H1 (cell line): ENCODE measurements at regions not wholly inside any gene's neighbourhood (a gene's known extent, or its start where the extent isn't known, plus 50 kb on each side); places are given as distances from the start of the nearest gene placed in this dataset.

Experiments used
- CTCF ChIA-PET: fragments of 300-600 bp; sonication (Branson Sonifier 250); formaldehyde crosslinking; loops from one replicate; lab custom pipeline; 2021; ENCODE audit not compliant: partially characterized antibody; lab: Charles Lee
- POLR2A ChIA-PET: fragments of 300-600 bp; sonication (Branson Sonifier 250); formaldehyde crosslinking; loops from one replicate; lab custom pipeline; 2021; ENCODE audit warnings: inconsistent platforms; ENCODE audit not compliant: partially characterized antibody; lab: Charles Lee
- DNase-seq, 2 experiments: peaks; one replicate each; pipeline versions ENCODE4 v3.0.0 to v3.0.0-alpha.2; 2010 to 2022; ENCODE audit warnings: low spot score in 2 of 2, low read depth in 1 of 2, mixed read lengths in 1 of 2
- FAIRE-seq: peaks from 2 replicates; lab custom pipeline; 2011; peaks lifted over from hg19 to GRCh38; lab: Jason Lieb, UNC
- H2AFZ ChIP-seq: 2 replicates; pipeline ENCODE4 v1.8.1; 2012; ENCODE audit warnings: low read length, inconsistent platforms
- H2AK5ac ChIP-seq: 2 replicates; pipeline ENCODE4 v1.6.1; 2013; ENCODE audit warnings: low read depth, low read length
- H2BK120ac ChIP-seq: replicated peaks from 2 replicates; pipeline ENCODE3; 2013; ENCODE audit warnings: low read depth, low read length, inconsistent platforms
- H2BK12ac ChIP-seq: 2 replicates; pipeline ENCODE4 v1.6.1; 2013; ENCODE audit warnings: low read depth, low read length
- H2BK15ac ChIP-seq: 2 replicates; pipeline ENCODE4 v1.6.1; 2013; ENCODE audit warnings: low read length
- H2BK20ac ChIP-seq: 2 replicates; pipeline ENCODE4 v1.6.1; 2013; ENCODE audit warnings: low read length
- H2BK5ac ChIP-seq: 2 replicates; pipeline ENCODE4 v1.6.1; 2013; ENCODE audit warnings: low read depth, low read length
- H3K14ac ChIP-seq: 2 replicates; pipeline ENCODE4 v1.6.1; 2013; ENCODE audit warnings: inconsistent platforms; ENCODE audit not compliant: insufficient read length
- H3K18ac ChIP-seq: 2 replicates; pipeline ENCODE4 v1.6.1; 2013; ENCODE audit warnings: low read length; ENCODE audit errors: extremely low read depth
- H3K23ac ChIP-seq: 2 replicates; pipeline ENCODE4 v1.6.1; 2013; ENCODE audit warnings: inconsistent platforms; ENCODE audit not compliant: insufficient read length
- H3K23me2 ChIP-seq: 2 replicates; pipeline ENCODE4 v1.6.1; 2013; ENCODE audit warnings: low read depth, low read length
- H3K27ac ChIP-seq: 2 replicates; pipeline ENCODE4 v1.6.1; 2011; ENCODE audit warnings: low read depth, low read length, inconsistent platforms
- H3K27me3 ChIP-seq, 4 experiments: replicated peaks in 1 of 4; 1 replicate in 1 of 4; 2 replicates in 3 of 4; pipeline versions ENCODE4 v1.6.1 to v1.8.1; 2011 to 2013; ENCODE audit warnings: low read length in 3 of 4, mild to moderate bottlenecking in 3 of 4, inconsistent platforms in 2 of 4, mixed read lengths in 2 of 4, moderate library complexity in 1 of 4; ENCODE audit not compliant: control insufficient read depth in 3 of 4, insufficient read depth in 3 of 4; ENCODE audit errors: extremely low read depth in 1 of 4
- H3K36me3 ChIP-seq, 4 experiments: 2 replicates each; pipeline versions ENCODE4 v1.6.1 to v1.8.1; 2011 to 2013; ENCODE audit warnings: mild to moderate bottlenecking in 4 of 4, low read length in 3 of 4, moderate library complexity in 2 of 4, control low read depth in 1 of 4, inconsistent platforms in 1 of 4; ENCODE audit not compliant: insufficient read depth in 4 of 4, control insufficient read depth in 2 of 4
- H3K4ac ChIP-seq: replicated peaks from 2 replicates; pipeline ENCODE3; 2013; ENCODE audit warnings: low read length, low read depth, mixed read lengths, inconsistent platforms; ENCODE audit not compliant: insufficient read length
- H3K4me1 ChIP-seq, 4 experiments: replicated peaks in 1 of 4; 1 replicate in 1 of 4; 2 replicates in 3 of 4; pipeline versions ENCODE4 v1.6.1 to v1.8.1; 2011 to 2013; ENCODE audit warnings: low read length in 3 of 4, inconsistent platforms in 2 of 4, mixed read lengths in 1 of 4; ENCODE audit not compliant: insufficient read depth in 4 of 4, control insufficient read depth in 3 of 4
- H3K4me2 ChIP-seq, 2 experiments: 2 replicates each; pipeline versions ENCODE4 v1.6.1 to v1.8.1; 2011 to 2013; ENCODE audit warnings: low read depth in 2 of 2, low read length in 2 of 2, control low read depth in 1 of 2, inconsistent platforms in 1 of 2, mild to moderate bottlenecking in 1 of 2; ENCODE audit not compliant: insufficient read depth in 1 of 2
- H3K4me3 ChIP-seq, 4 experiments: fragments of 200-600, 300-600 bp in 1 of 4; sonication (generic), shearing (Covaris generic), sonication (Bioruptor Twin) in 1 of 4; 2 replicates each; pipeline versions ENCODE4 v1.5.1 to v1.8.1; 2011 to 2016; ENCODE audit warnings: low read length in 4 of 4, low read depth in 3 of 4, control low read depth in 2 of 4, inconsistent platforms in 2 of 4, mild to moderate bottlenecking in 2 of 4, mixed read lengths in 1 of 4, moderate library complexity in 1 of 4; ENCODE audit not compliant: insufficient read depth in 2 of 4; ENCODE audit errors: extremely low read depth in 1 of 4
- H3K56ac ChIP-seq: replicated peaks from 2 replicates; pipeline ENCODE3; 2013; ENCODE audit warnings: low read depth, mild to moderate bottlenecking, mixed read lengths, low read length, inconsistent platforms; ENCODE audit not compliant: insufficient read length
- H3K79me1 ChIP-seq: 2 replicates; pipeline ENCODE4 v1.6.1; 2013; ENCODE audit warnings: low read depth, low read length, control low read depth
- H3K79me2 ChIP-seq, 2 experiments: 2 replicates each; pipeline versions ENCODE4 v1.6.1 to v1.8.1; 2012 to 2013; ENCODE audit warnings: low read length in 2 of 2, mild to moderate bottlenecking in 2 of 2, inconsistent platforms in 1 of 2; ENCODE audit not compliant: insufficient read depth in 2 of 2, control insufficient read depth in 1 of 2
- H3K9ac ChIP-seq, 4 experiments: replicated peaks in 1 of 4; 1 replicate in 1 of 4; 2 replicates in 3 of 4; pipeline versions ENCODE4 v1.6.1 to v1.8.1; 2011 to 2013; ENCODE audit warnings: low read depth in 3 of 4, low read length in 3 of 4, control low read depth in 2 of 4, mild to moderate bottlenecking in 2 of 4, moderate library complexity in 2 of 4, inconsistent platforms in 1 of 4; ENCODE audit errors: extremely low read depth in 1 of 4
- H3K9me3 ChIP-seq, 2 experiments: 2 replicates each; pipeline versions ENCODE4 v1.6.1 to v1.8.1; 2012 to 2013; ENCODE audit warnings: mild to moderate bottlenecking in 2 of 2, moderate library complexity in 2 of 2, control low read depth in 1 of 2, inconsistent platforms in 1 of 2, low read depth in 1 of 2, low read length in 1 of 2, mixed read lengths in 1 of 2; ENCODE audit not compliant: insufficient read depth in 2 of 2
- H4K20me1 ChIP-seq, 2 experiments: replicated peaks in 1 of 2; 2 replicates each; pipeline versions ENCODE3 to v1.8.1; 2011 to 2013; ENCODE audit warnings: inconsistent platforms in 2 of 2, low read length in 2 of 2, mild to moderate bottlenecking in 1 of 2; ENCODE audit not compliant: insufficient read depth in 2 of 2, control insufficient read depth in 1 of 2
- H4K5ac ChIP-seq: 2 replicates; pipeline ENCODE4 v1.6.1; 2013; ENCODE audit warnings: low read length, low read depth, mixed read lengths, inconsistent platforms; ENCODE audit not compliant: insufficient read length
- H4K8ac ChIP-seq: 2 replicates; pipeline ENCODE4 v1.8.0; 2013; ENCODE audit warnings: mild to moderate bottlenecking, moderate library complexity, low read length, inconsistent platforms; ENCODE audit not compliant: insufficient read depth; ENCODE audit errors: extremely low read depth
- H4K91ac ChIP-seq: replicated peaks from 2 replicates; pipeline ENCODE3; 2013; ENCODE audit warnings: low read length, mixed read lengths, inconsistent platforms; ENCODE audit not compliant: insufficient read length
- HDAC2 ChIP-seq, 2 experiments: fragments of 300-600 bp in 1 of 2; sonication (generic) in 1 of 2; IDR thresholded peaks; 2 replicates each; pipeline ENCODE4 v1.6.1; 2011 to 2012; ENCODE audit warnings: low read depth in 2 of 2, low read length in 2 of 2, mild to moderate bottlenecking in 2 of 2, moderate library complexity in 2 of 2, borderline replicate concordance in 1 of 2, inconsistent platforms in 1 of 2
- KDM1A ChIP-seq: fragments of 200-600, 300-600 bp; sonication (generic); IDR thresholded peaks from 2 replicates; pipeline ENCODE4 v1.7.1; 2016; ENCODE audit warnings: mild to moderate bottlenecking, low read length, borderline replicate concordance
- KDM5A ChIP-seq: fragments of 200-600 bp; IDR thresholded peaks from 2 replicates; pipeline ENCODE4 v1.7.1; 2012; ENCODE audit warnings: mild to moderate bottlenecking, low read length, inconsistent platforms, mixed read lengths
- MAX ChIP-seq: IDR thresholded peaks from 2 replicates; pipeline ENCODE4 v1.6.1; 2012; ENCODE audit warnings: inconsistent platforms
- USF2 ChIP-seq: IDR thresholded peaks from 2 replicates; pipeline ENCODE4 v1.6.1; 2011; ENCODE audit warnings: low read length, improper control_type of control experiment
- WGBS, 2 experiments: shearing (Covaris generic) in 1 of 2; methylation state at CpG; one replicate each; pipeline versions ENCODE4 v1.1.6 to v1.1.7; 2013 to 2015; ENCODE audit warnings: low lambda C conversion rate in 2 of 2, mixed read lengths in 2 of 2, inconsistent platforms in 1 of 2, low coverage in 1 of 2, missing lambda C conversion rate in 1 of 2; ENCODE audit not compliant: insufficient replicate concordance in 2 of 2, insufficient coverage in 1 of 2, insufficient read length in 1 of 2; ENCODE audit errors: extremely low coverage in 1 of 2, missing lambda C conversion rate in 1 of 2; 5-methylcytosine and 5-hydroxymethylcytosine counted together

- CTCF ChIA-PET: interaction anchor here (0.6 kb wide), 2 partner anchors 155 to 353 kb away, joined by 3 read pairs; no protein-coding TSS in a partner anchor
- H3K4me1 ChIP-seq: peaks cover 5 to 28% (median 20%) of the 10 kb centered on the region in 4 experiments
These were observed 172.4 kb upstream of the RTL1 start for GRCh38 chr14:101075801-101076413.

More at GRCh38 chr14:101075801-101076413, 172.4 kb upstream of the RTL1 start:
- Histone ChIP-seq H2BK5ac (no peak overlapping the region), H4K20me1 (no peaks in the 10 kb centered on the region), H3K4me3 (no peak overlapping the region), H3K18ac (peak overlapping the region; percentile 48), H4K91ac (peak overlapping the region; percentile 73), H3K14ac (no peak overlapping the region), H3K27ac (no peak overlapping the region), H4K5ac (no peak overlapping the region), H3K4me2 (no peak overlapping the region), H3K79me2 (no peaks in the 10 kb centered on the region), H3K4ac (no peak overlapping the region), H3K56ac (no peak overlapping the region), H2AFZ (no peak overlapping the region), H2BK120ac (no peak overlapping the region), H2BK20ac (no peak overlapping the region), H3K9me3 (no peaks in the 10 kb centered on the region), H3K79me1 (no peaks in the 10 kb centered on the region), H2BK12ac (0 out of 2 replicates have a peak overlapping the region, but pooled peaks have one; percentile 60), H2AK5ac (no peak overlapping the region), H3K9ac (no peak overlapping the region), H4K8ac (no peak overlapping the region), H3K23me2 (peaks cover 5% of the 10 kb centered on the region; the same call in 1 of the 2 replicates), H3K27me3 (peaks cover 0 to 12% (median 7%) of the 10 kb centered on the region in 4 experiments; a peak in 5 of 7 replicates), H3K23ac (no peak overlapping the region), H2BK15ac (0 out of 2 replicates have a peak overlapping the region, but pooled peaks have one; percentile 29), H3K36me3 (no peaks in the 10 kb centered on the region)
- TF ChIP-seq MAX (no peak), KDM5A (no peak), KDM1A (no peak), USF2 (no peak), HDAC2 (IDR thresholded peaks at IDR 0.05; ENCODE audit: borderline replicate concordance in 1 of 2, low read depth in 2 of 2, low read length in 2 of 2) (no peak)
- POLR2A ChIA-PET: interaction anchor here (1.3 kb wide), 1 partner anchor 14 kb away, joined by 3 read pairs; no protein-coding TSS in a partner anchor
- DNase-seq (no peak), FAIRE-seq (no peak)
- 71% methylated on average over 9 of the region's 15 CpGs; no CpG with 5 or more reads in 1 of the 2 experiments for WGBS, 2 experiments
